Uterus (tissue), 2 donors: ENCODE measurements at regions not wholly inside any gene's neighbourhood (a gene's known extent, or its start where the extent isn't known, plus 50 kb on each side); places are given as distances from the start of the nearest gene placed in this dataset.
"Not testable (repeated sequence)": the region's sequence is repeated elsewhere in the genome, so short reads cannot be mapped to it uniquely, and the experiment has no call there.

ENCODE experiments used
- CTCF ChIP-seq, 4 experiments: fragments of 200-600 bp in 2 of 4; fragments of 450-650 bp in 2 of 4; sonication (generic) in 2 of 4; IDR thresholded peaks; one replicate each; pipeline ENCODE4 v1.5.1; 2016 to 2019; ENCODE audit warnings: antibody characterized with exemption in 4 of 4, mild to moderate bottlenecking in 2 of 4, moderate library complexity in 1 of 4
- POLR2A ChIP-seq, 2 donors: fragments of 450-650 bp; IDR thresholded peaks; one replicate each; pipeline ENCODE4 v1.6.1; 2016; ENCODE audit warnings: antibody characterized with exemption in 2 of 2, mild to moderate bottlenecking in 1 of 2, moderate library complexity in 1 of 2

GRCh38 chr4:112092330-112092729, 52.9 kb upstream of the FAM241A start:
- TF ChIP-seq CTCF, POLR2A (IDR thresholded peaks at IDR 0.05): not testable (repeated sequence)
